ENCODE measurements at regions not wholly inside any gene's neighbourhood (a gene's known extent, or its start where the extent isn't known, plus 50 kb on each side); places are given as distances from the start of the nearest gene placed in this dataset.

- Histone ChIP-seq H3K36me3 (no peaks in the 10 kb centered on the region), H3K4me1 (no peaks in the 10 kb centered on the region), H3K4me3 (no peak overlapping the region), H3K27ac (no peak overlapping the region), H3K9me3 (no peaks in the 10 kb centered on the region), H3K27me3 (replicated peaks in 1 of 7) (peaks cover 0 to 2% (median 0%) of the 10 kb centered on the region in 7 donors)
- DNase-seq = no peak
- intact Hi-C loops (cut with DNase I; ENCODE audit: low total_unique reads) = no loop called here
- TF ChIP-seq POLR2A (IDR thresholded peaks at IDR 0.05) = no peak
- TF ChIP-seq CTCF (IDR thresholded peaks at IDR 0.05 in 8 of 11, conservative IDR thresholded peaks at IDR 0.05 in 3 of 11) = no peak
- TF ChIP-seq POLR2AphosphoS5 (IDR thresholded peaks at IDR 0.05) = no peak
These were observed 136.5 kb upstream of the KCNK1 start for GRCh38 chr1:233477359-233477758.

GRCh38 chr1:233478611-233479010 lies 135.3 kb upstream of the KCNK1 start:
- Histone ChIP-seq H3K27ac (no peak overlapping the region), H3K9me3 (no peaks in the 10 kb centered on the region), H3K4me1 (no peaks in the 10 kb centered on the region), H3K27me3 (replicated peaks in 1 of 7) (peaks cover 0 to 4% (median 0%) of the 10 kb centered on the region in 7 donors), H3K36me3 (no peaks in the 10 kb centered on the region), H3K4me3 (no peak overlapping the region)
- TF ChIP-seq CTCF (IDR thresholded peaks at IDR 0.05 in 8 of 11, conservative IDR thresholded peaks at IDR 0.05 in 3 of 11) (no peak), POLR2A (IDR thresholded peaks at IDR 0.05) (no peak), POLR2AphosphoS5 (IDR thresholded peaks at IDR 0.05) (no peak)
- intact Hi-C loops (cut with DNase I; ENCODE audit: low total_unique reads) = no loop called here
- no peak for DNase-seq
- 77 to 82% (median 80%) methylated on average over 2 of the region's 2 CpGs for WGBS, 5 donors

GRCh38 chr1:233479110-233479890 lies 134.6 kb upstream of the KCNK1 start:
- Histone ChIP-seq H3K27me3 (replicated peaks in 1 of 7) (peaks cover 0 to 4% (median 0%) of the 10 kb centered on the region in 7 donors), H3K36me3 (no peaks in the 10 kb centered on the region), H3K9me3 (no peaks in the 10 kb centered on the region), H3K27ac (no peak overlapping the region), H3K4me3 (no peak overlapping the region), H3K4me1 (no peaks in the 10 kb centered on the region)
- DNase-seq = no peak
- no peak for TF ChIP-seq POLR2A (IDR thresholded peaks at IDR 0.05)
- TF ChIP-seq CTCF (IDR thresholded peaks at IDR 0.05 in 8 of 11, conservative IDR thresholded peaks at IDR 0.05 in 3 of 11) = no peak
- TF ChIP-seq POLR2AphosphoS5 (IDR thresholded peaks at IDR 0.05) = no peak
- 72 to 78% (median 75%) methylated on average over 4 of the region's 4 CpGs for WGBS, 5 donors
- intact Hi-C loops (cut with DNase I; ENCODE audit: low total_unique reads) = no loop called here

- H3K27ac ChIP-seq = no peak overlapping the region
- TF ChIP-seq CTCF (IDR thresholded peaks at IDR 0.05 in 8 of 11, conservative IDR thresholded peaks at IDR 0.05 in 3 of 11) (no peak), POLR2A (IDR thresholded peaks at IDR 0.05) (no peak), POLR2AphosphoS5 (IDR thresholded peaks at IDR 0.05) (no peak)
These were observed 133.7 kb upstream of the KCNK1 start for GRCh38 chr1:233480198-233480597.

More at GRCh38 chr1:233480198-233480597, 133.7 kb upstream of the KCNK1 start:
- 71 to 90% (median 83%) methylated on average over 7 of the region's 7 CpGs for WGBS, 5 donors
- no peak for DNase-seq
- H3K4me3 ChIP-seq = no peak overlapping the region
- H3K36me3 ChIP-seq = no peaks in the 10 kb centered on the region
- peaks cover 0 to 4% (median 0%) of the 10 kb centered on the region in 7 donors for H3K27me3 ChIP-seq (replicated peaks in 1 of 7)
- H3K4me1 ChIP-seq = no peaks in the 10 kb centered on the region
- intact Hi-C loops (cut with DNase I; ENCODE audit: low total_unique reads) = no loop called here
- no peaks in the 10 kb centered on the region for H3K9me3 ChIP-seq

Data from spleen (tissue), 11 donors.